Trophoblast cell (in vitro differentiated cells and primary cell): ENCODE measurements at regions not wholly inside any gene's neighbourhood (a gene's known extent, or its start where the extent isn't known, plus 50 kb on each side); places are given as distances from the start of the nearest gene placed in this dataset.

Experiments used
- DNase-seq, 2 donors: peaks; one replicate each; pipeline ENCODE4 v3.0.0-alpha.2; 2016
- H2AFZ ChIP-seq: 2 replicates; pipeline ENCODE4 v1.6.1; 2013; ENCODE audit warnings: low read length, moderate library complexity, mild to moderate bottlenecking; ENCODE audit not compliant: insufficient read depth, poor library complexity
- H2AK5ac ChIP-seq: 2 replicates; pipeline ENCODE4 v1.6.1; 2013; ENCODE audit warnings: mild to moderate bottlenecking, low read length
- H2BK120ac ChIP-seq: 2 replicates; pipeline ENCODE4 v1.6.1; 2013; ENCODE audit warnings: low read length, mild to moderate bottlenecking, moderate library complexity; ENCODE audit not compliant: insufficient read depth, poor library complexity
- H2BK12ac ChIP-seq: 2 replicates; pipeline ENCODE4 v1.6.1; 2013; ENCODE audit warnings: mild to moderate bottlenecking, low read length, moderate library complexity
- H2BK5ac ChIP-seq: 2 replicates; pipeline ENCODE4 v1.6.1; 2013; ENCODE audit warnings: low read length, low read depth, moderate library complexity, mild to moderate bottlenecking; ENCODE audit not compliant: poor library complexity
- H3K14ac ChIP-seq: 2 replicates; pipeline ENCODE4 v1.6.1; 2013; ENCODE audit warnings: mild to moderate bottlenecking, low read length
- H3K18ac ChIP-seq: 2 replicates; pipeline ENCODE4 v1.6.1; 2013; ENCODE audit warnings: mild to moderate bottlenecking, low read length
- H3K23ac ChIP-seq: 2 replicates; pipeline ENCODE4 v1.6.1; 2013; ENCODE audit warnings: low read length
- H3K27ac ChIP-seq: 2 replicates; pipeline ENCODE4 v1.5.1; 2013; ENCODE audit warnings: low read depth, mild to moderate bottlenecking, inconsistent platforms, low read length, moderate library complexity
- H3K27me3 ChIP-seq: 2 replicates; pipeline ENCODE4 v1.6.1; 2013; ENCODE audit warnings: inconsistent platforms, mild to moderate bottlenecking, low read length, moderate library complexity; ENCODE audit not compliant: insufficient read depth
- H3K36me3 ChIP-seq, 2 experiments: 1 replicate in 1 of 2; 2 replicates in 1 of 2; pipeline ENCODE4 v1.6.1; 2013; ENCODE audit warnings: low read length in 2 of 2, mild to moderate bottlenecking in 2 of 2, moderate library complexity in 1 of 2; ENCODE audit not compliant: insufficient read depth in 2 of 2, control insufficient read depth in 1 of 2
- H3K4ac ChIP-seq: 2 replicates; pipeline ENCODE4 v1.6.1; 2013; ENCODE audit warnings: low read depth, mild to moderate bottlenecking, low read length, moderate library complexity
- H3K4me1 ChIP-seq, 2 experiments: 1 replicate in 1 of 2; 2 replicates in 1 of 2; pipeline ENCODE4 v1.6.1; 2013; ENCODE audit warnings: low read length in 2 of 2, mild to moderate bottlenecking in 2 of 2, moderate library complexity in 1 of 2; ENCODE audit not compliant: insufficient read depth in 2 of 2, control insufficient read depth in 1 of 2
- H3K4me2 ChIP-seq: 2 replicates; pipeline ENCODE4 v1.6.1; 2013; ENCODE audit warnings: inconsistent platforms, mild to moderate bottlenecking, low read length, moderate library complexity
- H3K4me3 ChIP-seq: 2 replicates; pipeline ENCODE4 v1.5.1; 2013; ENCODE audit warnings: mild to moderate bottlenecking, low read depth, low read length, inconsistent platforms
- H3K79me1 ChIP-seq: one replicate; pipeline ENCODE4 v1.6.1; 2013; ENCODE audit warnings: low read length
- H3K79me2 ChIP-seq: 2 replicates; pipeline ENCODE4 v1.6.1; 2013; ENCODE audit warnings: low read length, mild to moderate bottlenecking; ENCODE audit not compliant: control insufficient read depth, insufficient read depth, poor library complexity
- H3K9ac ChIP-seq: 2 replicates; pipeline ENCODE4 v1.6.1; 2013; ENCODE audit warnings: mild to moderate bottlenecking, low read length
- H3K9me3 ChIP-seq: 2 replicates; pipeline ENCODE4 v1.6.1; 2013; ENCODE audit warnings: low read depth, mild to moderate bottlenecking, control low read depth, inconsistent platforms, low read length; ENCODE audit not compliant: insufficient read depth
- H4K12ac ChIP-seq: 2 replicates; pipeline ENCODE4 v1.6.1; 2013; ENCODE audit warnings: low read depth, mild to moderate bottlenecking, low read length, moderate library complexity
- H4K8ac ChIP-seq: 2 replicates; pipeline ENCODE4 v1.6.1; 2013; ENCODE audit warnings: low read depth, mild to moderate bottlenecking, low read length, moderate library complexity
- H4K91ac ChIP-seq: one replicate; pipeline ENCODE4 v1.6.1; 2013; ENCODE audit warnings: low read depth, mild to moderate bottlenecking, low read length, moderate library complexity
- WGBS: extraction: QIAGEN DNeasy Blood & Tissue Kit; methylation state at CpG from one replicate; pipeline ENCODE4 v1.1.7; 2013; ENCODE audit warnings: missing lambda C conversion rate; ENCODE audit not compliant: insufficient read length, insufficient coverage; ENCODE audit errors: extremely low coverage; 5-methylcytosine and 5-hydroxymethylcytosine counted together

- Histone ChIP-seq H3K18ac (no peak overlapping the region), H3K36me3 (no peaks in the 10 kb centered on the region), H3K27ac (no peak overlapping the region), H3K14ac (no peak overlapping the region), H2BK5ac (no peak overlapping the region), H3K9ac (no peak overlapping the region), H3K4ac (no peak overlapping the region), H3K4me2 (no peak overlapping the region), H3K23ac (no peak overlapping the region), H4K12ac (no peak overlapping the region), H3K4me1 (no peaks in the 10 kb centered on the region), H2BK12ac (no peak overlapping the region), H2AFZ (no peak overlapping the region), H3K79me1 (no peaks in the 10 kb centered on the region), H3K79me2 (no peaks in the 10 kb centered on the region), H3K4me3 (no peak overlapping the region), H3K9me3 (peaks cover 1% of the 10 kb centered on the region), H2AK5ac (no peak overlapping the region), H3K27me3 (no peaks in the 10 kb centered on the region), H2BK120ac (no peak overlapping the region), H4K91ac (no peak overlapping the region), H4K8ac (no peak overlapping the region)
- WGBS = no CpG with 5 or more reads among the region's 7 CpGs
- DNase-seq = no peak
These were observed 79.3 kb downstream of the PSMB1 start for GRCh38 chr6:170473801-170474200.

GRCh38 chr6:170473301-170473717, 79.8 kb downstream of the PSMB1 start:
- H2BK5ac ChIP-seq = no peak overlapping the region
- H3K14ac ChIP-seq = no peak overlapping the region
- no peak overlapping the region for H3K9ac ChIP-seq
- no peak overlapping the region for H4K12ac ChIP-seq
- no peak overlapping the region for H2BK12ac ChIP-seq
- H3K18ac ChIP-seq = no peak overlapping the region
- H4K8ac ChIP-seq = no peak overlapping the region
- no peak overlapping the region for H3K4me2 ChIP-seq
- peaks cover 3% of the 10 kb centered on the region for H3K9me3 ChIP-seq
- H3K27me3 ChIP-seq = no peaks in the 10 kb centered on the region
- DNase-seq = no peak
- WGBS = no CpG with 5 or more reads among the region's 4 CpGs
- no peaks in the 10 kb centered on the region for H3K36me3 ChIP-seq
- H2AFZ ChIP-seq = no peak overlapping the region
- H3K79me2 ChIP-seq = no peaks in the 10 kb centered on the region
- no peaks in the 10 kb centered on the region for H3K4me1 ChIP-seq
- H2AK5ac ChIP-seq = no peak overlapping the region
- no peak overlapping the region for H2BK120ac ChIP-seq
- no peak overlapping the region for H3K4ac ChIP-seq
- no peaks in the 10 kb centered on the region for H3K79me1 ChIP-seq
- H3K23ac ChIP-seq = no peak overlapping the region
- no peak overlapping the region for H3K4me3 ChIP-seq
- no peak overlapping the region for H4K91ac ChIP-seq
- no peak overlapping the region for H3K27ac ChIP-seq

GRCh38 chr6:170471491-170471890, 81.6 kb downstream of the PSMB1 start:
- no peak overlapping the region for H3K4me2 ChIP-seq
- H3K36me3 ChIP-seq = no peaks in the 10 kb centered on the region
- H2BK12ac ChIP-seq = no peak overlapping the region
- no peak overlapping the region for H2AK5ac ChIP-seq
- H2BK5ac ChIP-seq = no peak overlapping the region
- no peak overlapping the region for H2AFZ ChIP-seq
- no peaks in the 10 kb centered on the region for H3K27me3 ChIP-seq
- H3K27ac ChIP-seq = no peak overlapping the region
- no peaks in the 10 kb centered on the region for H3K4me1 ChIP-seq
- H3K18ac ChIP-seq = no peak overlapping the region
- WGBS = no CpG with 5 or more reads among the region's 5 CpGs
- H3K9me3 ChIP-seq = peaks cover 9% of the 10 kb centered on the region
- H3K4ac ChIP-seq = no peak overlapping the region
- no peak overlapping the region for H3K23ac ChIP-seq
- H4K91ac ChIP-seq = no peak overlapping the region
- no peak overlapping the region for H3K4me3 ChIP-seq
- no peak overlapping the region for H4K12ac ChIP-seq
- DNase-seq = no peak
- no peak overlapping the region for H3K14ac ChIP-seq
- H3K79me1 ChIP-seq = no peaks in the 10 kb centered on the region
- no peaks in the 10 kb centered on the region for H3K79me2 ChIP-seq
- no peak overlapping the region for H3K9ac ChIP-seq
- H4K8ac ChIP-seq = no peak overlapping the region
- no peak overlapping the region for H2BK120ac ChIP-seq

- Histone ChIP-seq H3K18ac (no peak overlapping the region), H3K4me1 (no peaks in the 10 kb centered on the region), H3K14ac (no peak overlapping the region), H3K27me3 (no peaks in the 10 kb centered on the region), H2BK12ac (no peak overlapping the region), H3K4me3 (no peak overlapping the region), H3K4me2 (no peak overlapping the region), H3K79me1 (no peaks in the 10 kb centered on the region), H3K9me3 (peaks cover 12% of the 10 kb centered on the region), H2BK120ac (no peak overlapping the region), H4K8ac (no peak overlapping the region), H3K23ac (no peak overlapping the region), H3K9ac (no peak overlapping the region), H4K91ac (no peak overlapping the region), H3K36me3 (no peaks in the 10 kb centered on the region), H4K12ac (no peak overlapping the region), H2AFZ (no peak overlapping the region), H3K4ac (no peak overlapping the region), H2BK5ac (no peak overlapping the region), H3K79me2 (no peaks in the 10 kb centered on the region), H3K27ac (no peak overlapping the region), H2AK5ac (no peak overlapping the region)
- DNase-seq = no peak
- WGBS = no CpG with 5 or more reads among the region's 7 CpGs
These were observed 82.4 kb downstream of the PSMB1 start for GRCh38 chr6:170470734-170471133.
